ENCODE measurements at regions not wholly inside any gene's neighbourhood (a gene's known extent, or its start where the extent isn't known, plus 50 kb on each side); places are given as distances from the start of the nearest gene placed in this dataset.
"Not testable (repeated sequence)": the region's sequence is repeated elsewhere in the genome, so short reads cannot be mapped to it uniquely, and the experiment has no call there.

- H3K4me3 ChIP-seq (ENCODE audit: control insufficient read depth, low read depth, low read length) = no peak overlapping the region
These were observed 340.3 kb upstream of the CDH5 start for GRCh38 chr16:66026211-66026610.

GRCh38 chr16:66025751-66026150 is 340.7 kb upstream of the CDH5 start:
- no peak for DNase-seq (ENCODE audit: low read depth)
- H3K4me3 ChIP-seq (ENCODE audit: control insufficient read depth, low read depth, low read length) = no peak overlapping the region
- TF ChIP-seq CTCF (conservative IDR thresholded peaks at IDR 0.05; ENCODE audit: control insufficient read depth, insufficient read depth, low read depth, low read length) = no peak

More at GRCh38 chr16:66026211-66026610, 340.3 kb upstream of the CDH5 start:
- TF ChIP-seq CTCF (conservative IDR thresholded peaks at IDR 0.05; ENCODE audit: control insufficient read depth, insufficient read depth, low read depth, low read length) = peak; percentile 49
- DNase-seq (ENCODE audit: low read depth) = peak; percentile 41

GRCh38 chr16:66024567-66024966 is 341.9 kb upstream of the CDH5 start:
- not testable (repeated sequence) for H3K4me3 ChIP-seq (ENCODE audit: control insufficient read depth, low read depth, low read length); DNase-seq (ENCODE audit: low read depth)

GRCh38 chr16:66023481-66023880 is 343.0 kb upstream of the CDH5 start:
- no peak for TF ChIP-seq CTCF (conservative IDR thresholded peaks at IDR 0.05; ENCODE audit: control insufficient read depth, insufficient read depth, low read depth, low read length)
- DNase-seq (ENCODE audit: low read depth) = no peak
- H3K4me3 ChIP-seq (ENCODE audit: control insufficient read depth, low read depth, low read length) = no peak overlapping the region

GRCh38 chr16:66020642-66021041 is 345.8 kb upstream of the CDH5 start:
- TF ChIP-seq CTCF (conservative IDR thresholded peaks at IDR 0.05; ENCODE audit: control insufficient read depth, insufficient read depth, low read depth, low read length) = no peak
- H3K4me3 ChIP-seq (ENCODE audit: control insufficient read depth, low read depth, low read length) = no peak overlapping the region
- DNase-seq (ENCODE audit: low read depth) = peak; percentile 94

- no peak for TF ChIP-seq CTCF (conservative IDR thresholded peaks at IDR 0.05; ENCODE audit: control insufficient read depth, insufficient read depth, low read depth, low read length)
- no peak overlapping the region for H3K4me3 ChIP-seq (ENCODE audit: control insufficient read depth, low read depth, low read length)
- DNase-seq (ENCODE audit: low read depth) = peak; percentile 46
These were observed 346.4 kb upstream of the CDH5 start for GRCh38 chr16:66020046-66020445.

GRCh38 chr16:66019502-66019901 is 347.0 kb upstream of the CDH5 start:
- not testable (repeated sequence) for H3K4me3 ChIP-seq (ENCODE audit: control insufficient read depth, low read depth, low read length)
- peak; percentile 42 for DNase-seq (ENCODE audit: low read depth)

- no peak for TF ChIP-seq CTCF (conservative IDR thresholded peaks at IDR 0.05; ENCODE audit: control insufficient read depth, insufficient read depth, low read depth, low read length)
- H3K4me3 ChIP-seq (ENCODE audit: control insufficient read depth, low read depth, low read length) = no peak overlapping the region
- DNase-seq (ENCODE audit: low read depth) = peak; percentile 58
These were observed 352.3 kb upstream of the CDH5 start for GRCh38 chr16:66014221-66014620.

Measured in fibroblast of mammary gland (primary cell).